ENCODE measurements at regions not wholly inside any gene's neighbourhood (a gene's known extent, or its start where the extent isn't known, plus 50 kb on each side); places are given as distances from the start of the nearest gene placed in this dataset.

GRCh38 chr13:44732503-44733098, 156.5 kb upstream of the TSC22D1 start:
- ChIA-PET CTCF (ENCODE audit: low intra/inter-chr PET ratio) (no interaction called here), POLR2A (no interaction called here)
- no TSS peak for BruUV-seq (replicated peaks)
- no peaks in the 10 kb centered on the region for H3K9me1 ChIP-seq (ENCODE audit: control insufficient read depth, insufficient read depth, low read length)
- H3K4me1 ChIP-seq (replicated peaks in 1 of 2; ENCODE audit: control insufficient read depth in 2 of 2, insufficient read depth in 2 of 2, low read length in 2 of 2) = no peaks in the 10 kb centered on the region
- no peak overlapping the region for H3K4me3 ChIP-seq
- no peak overlapping the region for H3K4me2 ChIP-seq (ENCODE audit: insufficient read depth, low read length)
- no peak for DNase-seq (ENCODE audit: extremely low read depth in 1 of 4, low spot score in 3 of 4)
- no peaks in the 10 kb centered on the region for H3K36me3 ChIP-seq (ENCODE audit: control insufficient read depth, insufficient read depth, low read length)
- H3K27ac ChIP-seq (ENCODE audit: extremely low read depth, low read depth, low read length) = no peak overlapping the region
- H4K20me1 ChIP-seq (replicated peaks; ENCODE audit: control insufficient read depth, insufficient read depth, low read length) = no peaks in the 10 kb centered on the region
- no peak for TF ChIP-seq GTF2A2 (tag; IDR thresholded peaks at IDR 0.05)
- no peak for TF ChIP-seq ASH1L (IDR thresholded peaks at IDR 0.05; ENCODE audit: borderline replicate concordance, low read depth, partially characterized antibody)
- TF ChIP-seq NEUROD1 (IDR thresholded peaks at IDR 0.05; ENCODE audit: borderline replicate concordance, low read depth, low read length, partially characterized antibody) = no peak
- no peaks in the 10 kb centered on the region for H3K79me2 ChIP-seq (ENCODE audit: control insufficient read depth, insufficient read depth, low read length)
- no peak for ATAC-seq
- intact Hi-C loops (cut with micrococcal nuclease) = no loop called here
- H3K27me3 ChIP-seq (ENCODE audit: control insufficient read depth in 2 of 2, insufficient read depth in 2 of 2, low read length in 2 of 2) = peaks cover 0 to 16% of the 10 kb centered on the region in 2 experiments; a peak in 2 of 5 replicates
- 2% methylated on average over 12 of the region's 13 CpGs for WGBS (ENCODE audit: insufficient coverage, low coverage, missing lambda C conversion rate)
- in situ Hi-C loops (cut with MboI) = no loop called here
- H3K9ac ChIP-seq (ENCODE audit: insufficient read depth in 1 of 2, low read depth in 2 of 2, low read length in 2 of 2) = no peak overlapping the region
- H2AFZ ChIP-seq (ENCODE audit: low read depth, low read length) = no peak overlapping the region
- H3K9me3 ChIP-seq (replicated peaks; ENCODE audit: control insufficient read depth, insufficient read depth, low read depth, low read length) = no peaks in the 10 kb centered on the region
- no peak for FAIRE-seq

GRCh38 chr13:44730851-44731250, 154.7 kb upstream of the TSC22D1 start:
- no peaks in the 10 kb centered on the region for H3K9me3 ChIP-seq (replicated peaks; ENCODE audit: control insufficient read depth, insufficient read depth, low read depth, low read length)
- H3K9me1 ChIP-seq (ENCODE audit: control insufficient read depth, insufficient read depth, low read length) = no peaks in the 10 kb centered on the region
- H3K4me1 ChIP-seq (replicated peaks in 1 of 2; ENCODE audit: control insufficient read depth in 2 of 2, insufficient read depth in 2 of 2, low read length in 2 of 2) = no peaks in the 10 kb centered on the region
- TF ChIP-seq MIER1 (IDR thresholded peaks at IDR 0.05; ENCODE audit: low read depth) (no peak), XRCC3 (IDR thresholded peaks at IDR 0.05) (no peak), PCBP2 (IDR thresholded peaks at IDR 0.05; ENCODE audit: low read depth, low read length, poor library complexity, severe bottlenecking) (no peak), ZNF224 (CRISPR knock-in tag; IDR thresholded peaks at IDR 0.05) (no peak), SP1 (CRISPR knock-in tag; IDR thresholded peaks at IDR 0.05) (no peak), ZNF124 (CRISPR knock-in tag; IDR thresholded peaks at IDR 0.05) (no peak), MAFK (IDR thresholded peaks at IDR 0.05; ENCODE audit: low read length) (no peak), SMARCC2 (IDR thresholded peaks at IDR 0.05; ENCODE audit: low read depth) (no peak), ZBED1 (IDR thresholded peaks at IDR 0.05) (no peak), ZNF282 (CRISPR knock-in tag; IDR thresholded peaks at IDR 0.05) (no peak), DIDO1 (tag; IDR thresholded peaks at IDR 0.05; ENCODE audit: low read depth) (no peak), CCAR2 (IDR thresholded peaks at IDR 0.05; ENCODE audit: low read depth, low read length) (no peak)
- no peaks in the 10 kb centered on the region for H3K79me2 ChIP-seq (ENCODE audit: control insufficient read depth, insufficient read depth, low read length)
- no peaks in the 10 kb centered on the region for H4K20me1 ChIP-seq (replicated peaks; ENCODE audit: control insufficient read depth, insufficient read depth, low read length)
- H2AFZ ChIP-seq (ENCODE audit: low read depth, low read length) = no peak overlapping the region
- FAIRE-seq = no peak
- intact Hi-C loops (cut with micrococcal nuclease) (no loop called here), in situ Hi-C loops (cut with MboI) (no loop called here)
- POLR2A ChIA-PET = interaction anchor here (0.9 kb wide), 1 partner anchor 14 kb away, joined by 3 read pairs; no protein-coding TSS in a partner anchor
- no peak for DNase-seq (ENCODE audit: extremely low read depth in 1 of 4, low spot score in 3 of 4)
- no TSS peak for BruUV-seq (replicated peaks)
- no peak for ATAC-seq
- H3K4me2 ChIP-seq (ENCODE audit: insufficient read depth, low read length) = no peak overlapping the region
- peaks cover 0 to 16% of the 10 kb centered on the region in 2 experiments; a peak in 2 of 5 replicates for H3K27me3 ChIP-seq (ENCODE audit: control insufficient read depth in 2 of 2, insufficient read depth in 2 of 2, low read length in 2 of 2)
- CTCF ChIA-PET (ENCODE audit: low intra/inter-chr PET ratio) = no interaction called here
- 0% methylated on average over 1 of the region's 1 CpG for WGBS (ENCODE audit: insufficient coverage, low coverage, missing lambda C conversion rate)
- H3K9ac ChIP-seq (ENCODE audit: insufficient read depth in 1 of 2, low read depth in 2 of 2, low read length in 2 of 2) = no peak overlapping the region
- no peak overlapping the region for H3K27ac ChIP-seq (ENCODE audit: extremely low read depth, low read depth, low read length)
- no peaks in the 10 kb centered on the region for H3K36me3 ChIP-seq (ENCODE audit: control insufficient read depth, insufficient read depth, low read length)
- no peak overlapping the region for H3K4me3 ChIP-seq
